Activated T-cell treated with anti-CD3 and anti-CD28 coated beads, Interleukin-2, amount 50 U/mL, for 4 hours (primary cell): ENCODE measurements at regions not wholly inside any gene's neighbourhood (a gene's known extent, or its start where the extent isn't known, plus 50 kb on each side); places are given as distances from the start of the nearest gene placed in this dataset.
"Not testable (repeated sequence)": the region's sequence is repeated elsewhere in the genome, so short reads cannot be mapped to it uniquely, and the experiment has no call there.

Experiments used
- ATAC-seq, 2 donors: fragments of 200-7000 bp; cut with Tn5 transposase; one replicate each; pipeline ENCODE4 v1.10.0; 2021
- DNase-seq: peaks from one replicate; pipeline ENCODE4 v3.0.0-alpha.2; 2020
- H3K27me3 Mint-ChIP-seq: one replicate; pipeline ENCODE4 v1.8.0; 2021; ENCODE audit warnings: low read depth, mixed read lengths
- H3K36me3 Mint-ChIP-seq: one replicate; pipeline ENCODE4 v1.8.0; 2022; ENCODE audit warnings: mixed read lengths; ENCODE audit not compliant: insufficient read depth
- H3K4me1 Mint-ChIP-seq: one replicate; pipeline ENCODE4 v1.8.0; 2021; ENCODE audit warnings: low read depth, mixed read lengths
- H3K4me3 Mint-ChIP-seq: one replicate; pipeline ENCODE4 v1.8.0; 2021; ENCODE audit warnings: mild to moderate bottlenecking, moderate library complexity, mixed read lengths
- H3K9me3 Mint-ChIP-seq: one replicate; pipeline ENCODE4 v1.8.0; 2021; ENCODE audit warnings: mixed read lengths

GRCh38 chr15:20191508-20192125 is 350.0 kb downstream of the GOLGA6L6 start:
- H3K9me3 Mint-ChIP-seq, DNase-seq, H3K36me3 Mint-ChIP-seq, H3K27me3 Mint-ChIP-seq, H3K4me1 Mint-ChIP-seq, H3K4me3 Mint-ChIP-seq, ATAC-seq: not testable (repeated sequence)

- not testable (repeated sequence) for ATAC-seq, H3K4me3 Mint-ChIP-seq, H3K4me1 Mint-ChIP-seq, H3K9me3 Mint-ChIP-seq, H3K36me3 Mint-ChIP-seq, H3K27me3 Mint-ChIP-seq, DNase-seq
Measured at GRCh38 chr15:20188611-20189010, 353.0 kb downstream of the GOLGA6L6 start.

GRCh38 chr15:20187370-20188355 is 353.9 kb downstream of the GOLGA6L6 start:
- H3K36me3 Mint-ChIP-seq, H3K4me3 Mint-ChIP-seq, H3K4me1 Mint-ChIP-seq, H3K27me3 Mint-ChIP-seq, DNase-seq, ATAC-seq, H3K9me3 Mint-ChIP-seq: not testable (repeated sequence)

- ATAC-seq, H3K27me3 Mint-ChIP-seq, H3K4me1 Mint-ChIP-seq, H3K36me3 Mint-ChIP-seq, H3K9me3 Mint-ChIP-seq, DNase-seq, H3K4me3 Mint-ChIP-seq: not testable (repeated sequence)
Measured at GRCh38 chr15:20184879-20185278, 356.7 kb downstream of the GOLGA6L6 start.

GRCh38 chr15:20168221-20168620 is 373.4 kb downstream of the GOLGA6L6 start:
- H3K36me3 Mint-ChIP-seq, H3K4me3 Mint-ChIP-seq, ATAC-seq, H3K9me3 Mint-ChIP-seq, H3K27me3 Mint-ChIP-seq, H3K4me1 Mint-ChIP-seq, DNase-seq: not testable (repeated sequence)

- H3K4me1 Mint-ChIP-seq, H3K27me3 Mint-ChIP-seq, ATAC-seq, H3K9me3 Mint-ChIP-seq, H3K4me3 Mint-ChIP-seq, H3K36me3 Mint-ChIP-seq, DNase-seq: not testable (repeated sequence)
Measured at GRCh38 chr15:20153528-20153927, 388.1 kb downstream of the GOLGA6L6 start.

GRCh38 chr15:20148679-20149078 is 392.9 kb downstream of the GOLGA6L6 start:
- ATAC-seq, H3K36me3 Mint-ChIP-seq, DNase-seq, H3K4me3 Mint-ChIP-seq, H3K27me3 Mint-ChIP-seq, H3K4me1 Mint-ChIP-seq, H3K9me3 Mint-ChIP-seq: not testable (repeated sequence)

GRCh38 chr15:20148008-20148407 is 393.6 kb downstream of the GOLGA6L6 start:
- not testable (repeated sequence) for H3K4me3 Mint-ChIP-seq, ATAC-seq, H3K36me3 Mint-ChIP-seq, H3K9me3 Mint-ChIP-seq, H3K27me3 Mint-ChIP-seq, DNase-seq, H3K4me1 Mint-ChIP-seq

- H3K27me3 Mint-ChIP-seq, H3K36me3 Mint-ChIP-seq, H3K9me3 Mint-ChIP-seq, H3K4me1 Mint-ChIP-seq, DNase-seq, H3K4me3 Mint-ChIP-seq, ATAC-seq: not testable (repeated sequence)
Measured at GRCh38 chr15:20144333-20145036, 397.1 kb downstream of the GOLGA6L6 start.

- H3K27me3 Mint-ChIP-seq, DNase-seq, H3K9me3 Mint-ChIP-seq, H3K36me3 Mint-ChIP-seq, ATAC-seq, H3K4me3 Mint-ChIP-seq, H3K4me1 Mint-ChIP-seq: not testable (repeated sequence)
Measured at GRCh38 chr15:20142906-20143305, 398.7 kb downstream of the GOLGA6L6 start.

- H3K36me3 Mint-ChIP-seq, H3K4me1 Mint-ChIP-seq, ATAC-seq, H3K4me3 Mint-ChIP-seq, DNase-seq, H3K27me3 Mint-ChIP-seq, H3K9me3 Mint-ChIP-seq: not testable (repeated sequence)
Measured at GRCh38 chr15:20142410-20142809, 399.2 kb downstream of the GOLGA6L6 start.

GRCh38 chr15:20124668-20125067 is 416.9 kb downstream of the GOLGA6L6 start:
- not testable (repeated sequence) for DNase-seq, H3K36me3 Mint-ChIP-seq, H3K27me3 Mint-ChIP-seq, H3K9me3 Mint-ChIP-seq, ATAC-seq, H3K4me3 Mint-ChIP-seq, H3K4me1 Mint-ChIP-seq

GRCh38 chr15:20106026-20106425 is 435.6 kb downstream of the GOLGA6L6 start:
- no peaks in the 10 kb centered on the region for H3K27me3 Mint-ChIP-seq
- no peak for DNase-seq
- no peaks in the 10 kb centered on the region for H3K9me3 Mint-ChIP-seq
- no peaks in the 10 kb centered on the region for H3K36me3 Mint-ChIP-seq
- H3K4me1 Mint-ChIP-seq, result no peaks in the 10 kb centered on the region
- no peak for ATAC-seq
- H3K4me3 Mint-ChIP-seq, result no peak overlapping the region
